HL-60 (cell line): ENCODE measurements at regions not wholly inside any gene's neighbourhood (a gene's known extent, or its start where the extent isn't known, plus 50 kb on each side); places are given as distances from the start of the nearest gene placed in this dataset.

Experiments used
- GABPA ChIP-seq: IDR thresholded peaks from 2 replicates; pipeline ENCODE4 v1.6.1; 2012; ENCODE audit warnings: low read depth
- POLR2AphosphoS5 ChIP-seq: IDR thresholded peaks from 2 replicates; pipeline ENCODE4 v1.6.1; 2012; ENCODE audit warnings: low read depth
- REST ChIP-seq: IDR thresholded peaks from 2 replicates; pipeline ENCODE4 v1.6.1; 2012; ENCODE audit warnings: low read depth; ENCODE audit not compliant: insufficient replicate concordance
- TF ChIP-seq, protein P1 (sequence below): IDR thresholded peaks from one replicate; pipeline ENCODE4 v1.5.1; 2011; ENCODE audit warnings: low read length, control low read depth, inconsistent platforms; ENCODE audit not compliant: insufficient read depth

GRCh38 chr2:84065857-84066256 is 393.2 kb downstream of the SUCLG1 start:
- TF ChIP-seq, protein P1, sequence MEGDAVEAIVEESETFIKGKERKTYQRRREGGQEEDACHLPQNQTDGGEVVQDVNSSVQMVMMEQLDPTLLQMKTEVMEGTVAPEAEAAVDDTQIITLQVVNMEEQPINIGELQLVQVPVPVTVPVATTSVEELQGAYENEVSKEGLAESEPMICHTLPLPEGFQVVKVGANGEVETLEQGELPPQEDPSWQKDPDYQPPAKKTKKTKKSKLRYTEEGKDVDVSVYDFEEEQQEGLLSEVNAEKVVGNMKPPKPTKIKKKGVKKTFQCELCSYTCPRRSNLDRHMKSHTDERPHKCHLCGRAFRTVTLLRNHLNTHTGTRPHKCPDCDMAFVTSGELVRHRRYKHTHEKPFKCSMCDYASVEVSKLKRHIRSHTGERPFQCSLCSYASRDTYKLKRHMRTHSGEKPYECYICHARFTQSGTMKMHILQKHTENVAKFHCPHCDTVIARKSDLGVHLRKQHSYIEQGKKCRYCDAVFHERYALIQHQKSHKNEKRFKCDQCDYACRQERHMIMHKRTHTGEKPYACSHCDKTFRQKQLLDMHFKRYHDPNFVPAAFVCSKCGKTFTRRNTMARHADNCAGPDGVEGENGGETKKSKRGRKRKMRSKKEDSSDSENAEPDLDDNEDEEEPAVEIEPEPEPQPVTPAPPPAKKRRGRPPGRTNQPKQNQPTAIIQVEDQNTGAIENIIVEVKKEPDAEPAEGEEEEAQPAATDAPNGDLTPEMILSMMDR, result no peak
- TF ChIP-seq POLR2AphosphoS5 (no peak), REST (no peak), GABPA (no peak)
